HG03432 (cell line): ENCODE measurements at regions not wholly inside any gene's neighbourhood (a gene's known extent, or its start where the extent isn't known, plus 50 kb on each side); places are given as distances from the start of the nearest gene placed in this dataset.
"Not testable (repeated sequence)": the region's sequence is repeated elsewhere in the genome, so short reads cannot be mapped to it uniquely, and the experiment has no call there.

Source experiments
- ATAC-seq: cut with Tn5 transposase; IDR thresholded peaks from one replicate; pipeline ENCODE4 v1.9.1; 2021; ENCODE audit warnings: mild to moderate bottlenecking, moderate library complexity; ENCODE audit not compliant: unreplicated experiment

GRCh38 chr6:51049983-51050877 is 231.6 kb downstream of the TFAP2B start:
- ATAC-seq: no peak

GRCh38 chr6:51052716-51053115 is 234.0 kb downstream of the TFAP2B start:
- not testable (repeated sequence) for ATAC-seq

DNA sequence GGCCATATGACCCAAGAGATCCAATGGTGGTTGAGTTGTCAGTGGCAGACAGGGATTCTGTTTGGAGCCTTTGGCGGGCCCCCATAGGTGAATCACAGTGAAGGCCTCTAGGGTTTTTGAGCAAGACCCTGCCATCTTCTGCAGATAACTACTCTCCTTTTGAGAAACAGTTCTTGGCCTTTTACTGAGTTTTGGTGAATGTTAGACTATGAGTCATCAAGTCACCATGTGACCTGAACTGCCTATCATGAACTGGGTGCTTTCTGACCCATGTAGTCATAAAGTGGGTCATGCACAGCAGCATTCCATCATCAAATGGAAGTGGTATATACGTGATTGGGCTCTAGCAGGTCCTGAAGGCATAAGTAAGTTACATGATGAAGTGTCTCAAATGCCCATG is 236.6 kb downstream of the TFAP2B start:
- ATAC-seq: not testable (repeated sequence)

DNA sequence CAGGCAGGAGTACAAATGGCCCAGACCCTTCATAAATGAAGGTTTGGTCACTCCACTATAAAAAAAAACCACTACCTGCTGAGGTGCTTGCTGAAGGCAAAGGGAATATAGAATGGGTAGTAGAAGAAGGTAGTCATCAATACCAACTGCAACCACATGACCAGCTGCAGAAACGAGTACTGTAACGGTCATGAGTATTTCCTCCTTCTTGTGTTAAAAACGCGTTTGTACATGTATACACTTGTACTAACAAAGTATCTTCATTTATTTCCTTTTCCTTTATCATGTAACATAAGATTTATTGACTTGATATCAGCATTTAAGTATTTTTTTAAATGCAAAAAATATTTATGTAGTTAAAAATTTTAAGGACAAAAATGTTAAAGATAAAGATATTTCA is 238.6 kb downstream of the TFAP2B start:
- no peak for ATAC-seq

- ATAC-seq: no peak
These were observed 241.6 kb downstream of the TFAP2B start for GRCh38 chr6:51060262-51060762.

DNA sequence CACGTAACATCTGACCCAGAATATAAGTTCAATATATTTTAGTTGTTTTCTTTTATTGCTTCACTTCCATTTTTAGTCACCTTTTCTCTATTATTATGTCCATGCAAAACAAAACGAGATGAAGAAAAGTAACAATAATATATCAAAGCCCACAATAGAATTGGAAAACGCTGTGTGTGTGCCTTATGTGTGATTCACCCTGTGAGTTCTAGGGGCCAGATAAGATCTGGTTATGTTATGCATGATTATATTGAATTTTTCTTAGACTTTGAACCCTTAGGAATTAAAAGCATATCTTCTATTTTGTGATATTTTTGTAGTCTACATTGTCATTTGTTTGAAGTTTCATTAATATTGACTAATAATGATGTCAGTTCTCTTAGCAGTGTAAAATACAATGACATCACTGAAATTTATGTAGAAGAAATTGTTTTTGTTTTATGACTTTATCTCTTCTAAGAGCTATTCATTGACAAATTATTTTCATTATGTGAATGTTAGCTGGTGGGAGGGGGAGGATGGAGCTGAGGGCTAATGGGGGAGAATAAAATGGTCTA is 243.6 kb downstream of the TFAP2B start:
- no peak for ATAC-seq

GRCh38 chr6:51077821-51078518 is 259.3 kb downstream of the TFAP2B start:
- ATAC-seq: no peak

DNA sequence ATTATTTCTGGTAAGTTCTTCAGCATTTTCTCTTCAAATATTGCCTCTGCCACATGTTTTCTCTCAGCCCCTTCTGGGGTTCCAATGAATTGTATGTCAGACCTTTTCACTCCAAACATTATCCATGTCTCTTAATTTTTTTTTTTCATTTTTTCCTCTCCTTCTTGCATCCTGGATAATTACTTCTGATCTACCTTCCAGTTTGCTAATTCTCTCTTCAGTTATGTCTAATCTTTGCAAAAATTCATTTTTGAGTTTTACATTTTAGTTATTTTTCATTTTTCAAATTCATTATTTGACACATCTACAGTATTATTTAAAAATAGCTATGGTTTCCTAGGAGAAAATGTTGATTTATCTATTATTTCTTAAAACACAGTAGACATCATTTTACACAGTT is 271.7 kb downstream of the TFAP2B start:
- no peak for ATAC-seq

GRCh38 chr6:51093871-51094270 is 275.2 kb downstream of the TFAP2B start:
- ATAC-seq: no peak

- no peak for ATAC-seq
These were observed 275.6 kb downstream of the TFAP2B start for GRCh38 chr6:51094271-51094670.

GRCh38 chr6:51098246-51098645 is 279.6 kb downstream of the TFAP2B start:
- ATAC-seq: no peak

- ATAC-seq: no peak
These were observed 280.1 kb downstream of the TFAP2B start for GRCh38 chr6:51098791-51099190.

GRCh38 chr6:51099201-51099600 is 280.5 kb downstream of the TFAP2B start:
- ATAC-seq: no peak

DNA sequence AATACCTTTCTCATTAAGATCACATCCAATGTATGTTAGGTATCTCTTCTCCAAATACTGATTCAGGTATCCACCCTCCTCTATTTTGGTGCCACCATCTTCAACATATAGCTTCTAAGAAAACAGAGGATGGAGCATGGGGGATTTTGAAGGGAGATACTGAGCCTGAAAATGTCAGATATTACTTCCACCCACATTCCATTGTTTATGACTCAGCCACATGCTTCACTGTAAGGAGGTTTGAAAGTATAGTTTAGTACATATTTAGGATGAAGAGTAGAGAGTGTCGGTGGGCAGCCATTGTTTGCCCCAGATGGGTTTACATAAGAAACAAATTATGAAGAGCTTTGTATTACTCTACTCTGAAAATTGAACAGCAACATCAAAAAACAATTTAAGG is 286.7 kb downstream of the TFAP2B start:
- no peak for ATAC-seq

GRCh38 chr6:51107769-51108203 is 289.1 kb downstream of the TFAP2B start:
- ATAC-seq: no peak

- ATAC-seq: no peak
These were observed 290.0 kb downstream of the TFAP2B start for GRCh38 chr6:51108563-51109234.

GRCh38 chr6:51112731-51113130 is 294.1 kb downstream of the TFAP2B start:
- no peak for ATAC-seq

DNA sequence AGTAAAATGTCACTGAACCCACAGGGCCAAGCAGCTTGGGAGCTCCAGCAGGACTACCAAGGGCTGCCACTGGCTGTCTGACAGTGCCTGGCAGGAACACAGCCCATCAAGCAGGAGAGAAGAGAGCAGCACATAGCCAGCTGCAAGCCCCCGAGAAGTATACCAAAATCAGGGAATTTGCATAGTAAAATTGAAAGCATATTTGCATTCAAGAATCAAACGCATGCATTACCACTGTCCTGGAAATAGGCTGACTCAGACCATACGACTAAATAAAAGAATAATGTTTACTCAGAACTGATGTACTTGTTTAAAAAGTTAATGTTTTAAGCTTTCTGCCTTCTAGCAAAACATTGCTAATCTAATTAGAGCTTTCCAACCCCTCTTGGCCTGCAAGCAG is 298.1 kb downstream of the TFAP2B start:
- ATAC-seq: no peak

GRCh38 chr6:51118792-51119191 is 300.1 kb downstream of the TFAP2B start:
- ATAC-seq: no peak

DNA sequence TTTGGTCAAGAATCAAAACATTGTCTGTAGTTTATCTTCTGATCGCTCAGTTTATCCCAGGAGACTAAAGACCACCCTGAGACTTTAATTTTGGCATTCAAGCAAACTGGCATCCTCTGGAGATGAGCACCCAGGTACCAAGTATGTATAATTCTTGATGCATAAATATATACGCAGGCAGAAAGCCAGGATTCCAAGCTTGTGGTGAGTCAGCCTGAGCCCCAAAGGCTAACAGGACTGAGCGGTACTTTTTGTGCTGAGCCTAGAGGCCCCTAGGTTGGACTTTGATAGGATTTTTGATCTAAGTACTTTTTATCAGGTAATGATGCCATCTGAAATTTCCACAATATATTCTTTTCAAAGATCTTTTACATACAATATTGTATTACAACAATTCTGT is 301.3 kb downstream of the TFAP2B start:
- ATAC-seq: no peak

GRCh38 chr6:51121380-51121976 is 302.8 kb downstream of the TFAP2B start:
- not testable (repeated sequence) for ATAC-seq
